Non-pigmented ciliary epithelial cell (primary cell): ENCODE measurements at regions not wholly inside any gene's neighbourhood (a gene's known extent, or its start where the extent isn't known, plus 50 kb on each side); places are given as distances from the start of the nearest gene placed in this dataset.
"Not testable (repeated sequence)": the region's sequence is repeated elsewhere in the genome, so short reads cannot be mapped to it uniquely, and the experiment has no call there.

Experiments used
- DNase-seq: peaks from one replicate; pipeline ENCODE4 v3.0.0-alpha.2; 2010; ENCODE audit warnings: low read depth

DNA sequence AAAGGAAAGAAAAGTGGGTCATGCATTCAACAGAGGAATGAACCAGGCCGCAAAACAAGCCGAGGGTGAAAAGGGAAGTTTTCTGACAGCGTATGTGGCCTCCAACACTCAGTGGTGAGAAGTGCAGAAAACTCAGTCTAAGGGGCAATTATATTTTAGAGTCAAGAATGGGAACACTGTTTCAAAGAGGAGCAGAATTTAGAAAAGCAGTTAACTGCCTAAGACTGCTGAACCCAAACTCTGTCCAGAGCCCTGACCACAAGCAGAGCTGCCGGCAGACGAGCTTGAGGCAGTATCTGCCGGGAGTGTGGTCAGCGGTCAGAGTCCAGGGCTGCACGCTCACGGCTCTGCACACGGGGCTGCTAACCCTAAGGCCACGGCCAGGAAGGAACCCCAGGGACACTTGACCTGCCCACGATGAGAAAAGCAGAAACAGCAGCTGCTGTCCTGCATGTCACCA is 347.0 kb upstream of the ID2 start:
- DNase-seq = no peak

DNA sequence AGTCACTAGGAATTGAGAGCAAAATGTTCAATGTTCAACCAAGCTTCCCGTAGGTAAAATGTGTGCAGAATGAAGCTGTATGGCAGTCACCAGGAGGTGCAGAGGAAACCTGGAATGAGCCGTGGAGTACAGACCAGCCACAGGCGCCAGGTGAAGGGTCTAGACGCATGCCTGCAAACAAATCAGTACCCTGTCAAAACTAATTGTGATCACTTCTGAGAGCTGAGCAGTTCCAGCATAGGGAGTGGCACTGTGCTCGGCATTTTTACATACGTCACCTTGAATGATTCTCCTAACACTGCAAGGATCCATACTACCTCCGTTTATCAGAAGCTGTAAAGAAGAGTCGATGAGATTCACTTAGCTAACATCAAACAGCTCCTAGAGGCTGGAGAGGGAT is 346.1 kb upstream of the ID2 start:
- no peak for DNase-seq

GRCh38 chr2:8337321-8337720 is 344.5 kb upstream of the ID2 start:
- no peak for DNase-seq

DNA sequence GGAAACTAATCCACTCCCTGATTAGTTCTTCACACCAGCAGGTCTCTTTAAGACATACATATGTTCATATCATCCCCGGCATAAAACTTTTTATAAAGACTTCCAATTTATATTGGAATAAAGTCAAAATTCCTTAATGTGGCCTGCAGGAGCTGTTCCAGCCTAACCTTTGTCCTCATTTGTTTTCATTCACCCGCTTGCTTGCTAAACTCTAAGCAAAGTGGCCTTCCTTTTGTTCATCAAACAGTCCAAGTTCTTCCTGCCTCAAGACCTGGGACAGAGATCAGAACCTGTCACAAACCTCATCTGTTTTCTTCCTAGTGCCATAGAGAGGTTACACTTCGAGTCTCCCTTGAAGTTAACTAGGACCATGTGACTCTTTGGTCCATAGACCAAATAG is 339.4 kb upstream of the ID2 start:
- DNase-seq = no peak

DNA sequence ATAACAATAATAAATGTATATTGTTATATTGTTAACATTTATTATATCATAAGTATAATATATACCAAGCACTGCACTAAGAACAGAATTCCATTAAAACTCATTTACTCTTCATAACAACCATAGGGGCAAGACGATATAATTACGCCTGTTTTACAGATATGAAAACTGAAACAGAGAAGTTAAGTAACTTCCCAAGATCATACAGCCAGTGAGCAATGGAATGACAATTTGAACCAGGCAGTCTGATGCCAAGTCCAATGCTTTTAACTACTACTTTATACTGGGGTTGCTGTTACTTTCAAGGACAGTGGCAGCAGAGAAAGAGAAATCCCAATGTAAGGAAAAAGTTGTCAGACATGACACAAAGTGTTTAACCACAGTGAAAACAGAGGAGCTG is 338.8 kb upstream of the ID2 start:
- DNase-seq = no peak

GRCh38 chr2:8344144-8345097 is 337.4 kb upstream of the ID2 start:
- no peak for DNase-seq

GRCh38 chr2:8345200-8345599 is 336.7 kb upstream of the ID2 start:
- no peak for DNase-seq

DNA sequence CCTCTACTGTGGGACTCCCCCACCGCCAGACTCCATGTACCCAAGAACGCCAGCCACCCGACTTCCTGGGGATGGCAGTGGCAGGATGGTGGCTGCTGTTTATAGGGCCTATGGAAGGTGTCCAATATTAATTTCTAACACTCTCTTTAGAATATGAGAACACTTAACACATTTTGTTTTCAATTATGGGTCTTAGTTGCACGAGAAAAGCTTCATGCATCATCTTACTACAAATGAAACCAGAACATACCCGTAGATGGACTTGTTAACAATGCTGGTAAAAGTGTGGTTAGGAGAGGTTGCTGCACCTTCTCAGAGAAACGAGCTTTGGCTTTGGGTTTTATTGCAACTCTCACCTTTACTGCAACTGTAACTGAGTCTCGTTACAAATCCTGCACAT is 335.6 kb upstream of the ID2 start:
- no peak for DNase-seq

GRCh38 chr2:8346706-8347430 is 335.0 kb upstream of the ID2 start:
- DNase-seq = no peak

DNA sequence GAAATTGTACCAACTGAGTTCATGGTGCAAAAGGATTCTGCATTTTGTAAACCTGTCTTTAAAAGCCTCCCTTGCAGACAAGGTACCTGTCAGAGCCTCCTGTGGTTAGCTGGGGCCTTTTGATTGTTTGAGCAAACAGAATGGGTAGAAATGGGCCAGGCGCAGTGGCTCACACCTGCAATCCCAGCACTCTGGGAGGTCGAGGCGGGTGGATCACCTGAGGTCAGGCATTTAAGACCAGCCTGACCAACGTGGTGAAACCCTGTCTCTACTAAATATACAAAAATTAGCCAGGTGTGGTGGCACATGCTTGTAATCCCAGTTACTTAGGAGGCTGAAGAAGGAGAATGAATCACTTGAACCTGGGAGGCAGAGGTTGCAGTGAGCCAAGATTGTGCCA is 332.9 kb upstream of the ID2 start:
- DNase-seq = not testable (repeated sequence)

- no peak for DNase-seq
These were observed 329.6 kb upstream of the ID2 start for GRCh38 chr2:8352296-8352695.

GRCh38 chr2:8352989-8353388 is 328.9 kb upstream of the ID2 start:
- no peak for DNase-seq

GRCh38 chr2:8355102-8355859 is 326.6 kb upstream of the ID2 start:
- DNase-seq = no peak

DNA sequence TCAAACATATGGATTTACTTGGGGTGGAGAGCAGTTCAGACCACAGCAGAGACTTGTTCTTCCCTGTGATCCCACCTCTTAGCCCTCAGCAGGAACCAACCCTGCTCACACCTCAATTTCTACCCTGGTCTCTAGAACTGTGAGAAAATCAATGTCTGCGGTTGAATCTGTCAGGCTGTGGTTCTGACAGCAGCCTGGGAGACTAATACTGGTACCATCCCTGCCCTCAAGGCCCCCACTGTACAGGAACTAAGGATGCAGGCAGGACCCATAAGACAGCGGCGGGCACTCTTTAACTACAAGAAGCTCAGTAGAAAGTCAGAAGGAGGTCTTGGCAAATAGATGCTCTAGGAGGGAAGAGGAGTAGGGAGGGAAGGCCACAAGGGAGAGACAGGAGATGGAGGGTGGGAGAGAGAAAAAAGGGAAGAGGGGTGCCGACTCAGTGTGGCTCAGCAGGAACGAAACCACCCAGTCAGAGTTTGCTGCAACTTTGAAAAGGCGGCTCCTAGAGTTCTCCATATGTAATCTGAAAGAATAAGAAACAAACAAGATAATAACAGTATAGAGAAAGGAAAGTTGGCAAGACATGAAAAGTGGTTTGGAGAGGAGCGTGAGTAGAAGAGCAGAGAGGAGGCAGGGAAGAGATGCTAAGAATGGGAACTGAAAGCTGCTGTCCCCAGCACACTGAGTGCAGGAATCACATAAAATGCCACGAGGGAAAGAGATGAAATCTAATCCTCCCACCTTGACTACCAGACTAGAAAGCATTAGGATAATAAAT is 323.9 kb upstream of the ID2 start:
- DNase-seq = no peak

DNA sequence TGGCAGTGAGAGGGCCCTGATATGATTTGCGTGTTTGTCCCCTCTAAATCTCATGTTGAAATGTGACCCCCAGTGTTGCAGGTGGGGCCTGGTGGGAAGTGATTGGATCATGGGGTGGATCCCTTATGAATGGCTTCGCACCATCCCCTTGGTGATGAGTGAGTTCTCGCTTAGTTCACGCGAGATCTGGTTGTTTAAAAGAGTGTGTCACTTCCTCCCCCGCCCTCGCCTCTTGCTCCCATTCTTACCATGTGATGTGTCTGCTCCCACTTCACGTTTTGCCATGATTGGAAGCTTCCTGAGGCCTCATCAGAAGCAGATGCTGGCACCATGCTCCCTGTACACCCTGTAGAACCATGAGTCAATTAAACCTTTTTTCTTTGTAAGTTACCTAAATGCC is 319.9 kb upstream of the ID2 start:
- DNase-seq = no peak

- no peak for DNase-seq
These were observed 318.7 kb upstream of the ID2 start for GRCh38 chr2:8363161-8363560.

DNA sequence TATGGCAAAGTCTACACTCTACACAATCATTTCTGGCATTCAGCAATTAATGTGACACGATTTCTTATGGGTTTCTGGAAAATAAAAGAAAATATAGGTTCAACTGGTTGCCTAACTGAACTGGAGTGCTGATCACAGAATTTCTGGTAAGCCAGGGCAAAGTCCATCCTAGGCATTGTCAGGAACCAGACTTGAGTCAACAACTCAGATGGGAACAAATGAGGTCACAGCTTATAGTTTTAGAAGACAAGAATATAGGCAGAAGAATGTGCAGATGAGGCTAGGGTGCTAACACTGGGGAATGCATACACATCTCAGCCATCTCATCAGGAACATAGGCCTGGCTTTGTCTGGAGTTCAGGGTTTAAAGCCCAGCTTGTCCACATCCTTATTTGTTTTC is 317.2 kb upstream of the ID2 start:
- DNase-seq = no peak

DNA sequence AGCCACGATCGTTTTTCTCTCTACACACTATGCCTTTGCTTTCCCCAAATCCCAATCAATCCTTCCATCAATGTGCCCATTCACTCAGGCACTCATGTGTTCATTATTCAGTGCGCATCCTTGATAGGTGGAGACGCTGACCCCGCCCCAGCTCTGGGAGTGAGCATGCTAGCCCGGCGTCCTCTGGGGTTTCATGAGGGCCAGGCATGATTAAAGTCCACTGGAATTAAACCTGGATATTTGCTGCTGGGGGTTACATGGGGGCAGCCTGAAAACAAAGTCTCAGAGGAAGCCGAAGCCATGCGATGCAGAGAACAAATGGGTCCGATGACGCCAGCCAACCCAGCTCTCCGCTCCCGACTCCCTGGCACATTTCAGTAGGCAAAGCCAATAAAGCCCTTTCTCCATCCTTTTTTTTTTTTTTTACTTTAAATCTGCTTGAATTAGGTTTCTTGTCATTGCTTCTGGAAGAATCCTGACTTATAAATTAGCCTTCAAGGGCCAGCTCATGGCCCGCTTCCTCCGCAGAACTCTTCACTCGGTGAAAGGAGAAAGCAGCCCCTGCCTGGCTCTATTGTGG is 316.4 kb upstream of the ID2 start:
- no peak for DNase-seq

GRCh38 chr2:8367833-8368232 is 314.0 kb upstream of the ID2 start:
- no peak for DNase-seq

GRCh38 chr2:8368463-8368862 is 313.4 kb upstream of the ID2 start:
- no peak for DNase-seq

GRCh38 chr2:8369522-8369921 is 312.3 kb upstream of the ID2 start:
- no peak for DNase-seq
